ENCODE measurements at regions not wholly inside any gene's neighbourhood (a gene's known extent, or its start where the extent isn't known, plus 50 kb on each side); places are given as distances from the start of the nearest gene placed in this dataset.

DNA sequence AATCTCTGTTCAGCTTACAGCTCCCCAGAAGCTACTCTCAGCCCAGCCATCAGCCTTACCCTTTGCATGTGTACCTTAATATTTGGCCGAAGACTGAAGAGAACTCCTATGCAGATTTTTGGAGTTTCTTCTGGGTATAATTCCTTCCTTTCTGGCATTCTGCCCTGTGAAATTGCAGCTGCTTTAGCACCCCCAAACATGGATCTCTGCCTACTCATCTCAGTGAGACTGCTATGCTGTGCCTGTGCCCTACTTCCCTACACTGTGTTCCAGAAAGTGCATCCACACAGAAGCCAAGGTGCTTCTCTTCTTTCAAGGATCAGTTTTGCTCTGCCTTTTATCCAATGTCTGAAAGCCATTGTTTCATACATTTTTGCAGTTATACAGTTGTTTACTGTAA lies 81.6 kb downstream of the NPY start (continued):
- TF ChIP-seq MEF2A (IDR thresholded peaks at IDR 0.05; ENCODE audit: borderline replicate concordance, low read depth) = no peak

DNA sequence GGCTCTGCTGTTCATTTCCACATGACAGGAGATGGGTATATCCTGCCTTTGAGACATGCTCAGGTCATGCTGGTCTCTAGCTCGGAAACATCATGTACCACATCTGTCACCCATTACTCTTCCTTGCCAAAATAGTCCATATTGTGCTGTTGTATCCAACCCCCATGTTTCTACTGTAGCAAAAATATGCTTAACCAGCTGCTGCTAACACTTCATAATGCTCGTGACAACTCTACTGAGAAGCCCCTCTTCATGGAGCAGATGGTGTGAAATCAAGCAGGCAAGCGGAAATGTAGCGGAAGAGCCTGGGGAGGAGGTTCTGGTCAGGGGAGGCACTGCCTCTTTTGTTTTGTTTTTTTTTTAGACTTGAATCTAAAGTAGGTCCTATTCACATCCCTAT lies 82.9 kb downstream of the NPY start:
- WGBS (ENCODE audit: low lambda C conversion rate) = 49% methylated on average over 4 of the region's 4 CpGs

More for the DNA sequence above, 82.9 kb downstream of the NPY start:
- DNase-seq = no peak
- CTCF ChIA-PET = interaction anchor here (1.0 to 1.1 kb wide), 3 partner anchors 19 to 504 kb away, joined by 3 read pairs; no protein-coding TSS in a partner anchor
- Histone ChIP-seq H3K9ac (no peak overlapping the region), H4K20me1 (ENCODE audit: insufficient read depth) (no peaks in the 10 kb centered on the region), H3K9me2 (no peaks in the 10 kb centered on the region), H3K4me2 (no peak overlapping the region), H3K9me3 (no peaks in the 10 kb centered on the region), H3K27ac (ENCODE audit: low read depth in 2 of 2, low read length in 1 of 2) (no peak overlapping the region), H3K4me3 (ENCODE audit: low read depth in 2 of 2, low read length in 1 of 2) (no peak overlapping the region), H3K79me2 (ENCODE audit: insufficient read depth) (no peaks in the 10 kb centered on the region), H3K27me3 (ENCODE audit: insufficient read depth) (peaks cover 9% of the 10 kb centered on the region; the same call in 1 of the 2 replicates), H2AFZ (ENCODE audit: low read depth) (no peak overlapping the region), H3K36me3 (replicated peaks in 1 of 2; ENCODE audit: control insufficient read depth in 1 of 2, insufficient read depth in 2 of 2, low read length in 1 of 2) (no peaks in the 10 kb centered on the region), H3F3A (replicated peaks; ENCODE audit: insufficient read depth) (no peaks in the 10 kb centered on the region), H3K4me1 (ENCODE audit: control insufficient read depth in 1 of 2, insufficient read depth in 2 of 2, low read depth in 1 of 2, low read length in 1 of 2) (peaks cover 0 to 2% of the 10 kb centered on the region in 2 experiments; a peak in 1 of 4 replicates)
- TF ChIP-seq MEF2A (IDR thresholded peaks at IDR 0.05; ENCODE audit: borderline replicate concordance, low read depth) (no peak), NRF1 (IDR thresholded peaks at IDR 0.05; ENCODE audit: low read depth, low read length) (no peak), TAF1 (IDR thresholded peaks at IDR 0.05; ENCODE audit: borderline replicate concordance, low read depth, low read length) (no peak), TEAD4 (IDR thresholded peaks at IDR 0.05; ENCODE audit: borderline replicate concordance, insufficient read depth) (no peak), RFX5 (IDR thresholded peaks at IDR 0.05; ENCODE audit: low read length) (no peak), MXI1 (IDR thresholded peaks at IDR 0.05; ENCODE audit: low read depth, low read length) (no peak), NFIC (IDR thresholded peaks at IDR 0.05; ENCODE audit: borderline replicate concordance) (no peak), EP300 (IDR thresholded peaks at IDR 0.05; ENCODE audit: borderline replicate concordance in 1 of 2, low read depth in 1 of 2, low read length in 1 of 2) (no peak), GABPA (IDR thresholded peaks at IDR 0.05; ENCODE audit: low read depth) (no peak), ELF1 (IDR thresholded peaks at IDR 0.05) (no peak), SIN3A (IDR thresholded peaks at IDR 0.05; ENCODE audit: borderline replicate concordance, low read depth, low read length) (no peak), RXRA (IDR thresholded peaks at IDR 0.05; ENCODE audit: borderline replicate concordance, low read depth) (no peak), EZH2phosphoT487 (IDR thresholded peaks at IDR 0.05; ENCODE audit: borderline replicate concordance, low read depth) (no peak), TCF12 (IDR thresholded peaks at IDR 0.05) (no peak), GATA2 (CRISPR knock-in tag; IDR thresholded peaks at IDR 0.05) (no peak), POLR2AphosphoS5 (IDR thresholded peaks at IDR 0.05; ENCODE audit: low read depth, low read length) (no peak)
- TF ChIP-seq, protein P1, sequence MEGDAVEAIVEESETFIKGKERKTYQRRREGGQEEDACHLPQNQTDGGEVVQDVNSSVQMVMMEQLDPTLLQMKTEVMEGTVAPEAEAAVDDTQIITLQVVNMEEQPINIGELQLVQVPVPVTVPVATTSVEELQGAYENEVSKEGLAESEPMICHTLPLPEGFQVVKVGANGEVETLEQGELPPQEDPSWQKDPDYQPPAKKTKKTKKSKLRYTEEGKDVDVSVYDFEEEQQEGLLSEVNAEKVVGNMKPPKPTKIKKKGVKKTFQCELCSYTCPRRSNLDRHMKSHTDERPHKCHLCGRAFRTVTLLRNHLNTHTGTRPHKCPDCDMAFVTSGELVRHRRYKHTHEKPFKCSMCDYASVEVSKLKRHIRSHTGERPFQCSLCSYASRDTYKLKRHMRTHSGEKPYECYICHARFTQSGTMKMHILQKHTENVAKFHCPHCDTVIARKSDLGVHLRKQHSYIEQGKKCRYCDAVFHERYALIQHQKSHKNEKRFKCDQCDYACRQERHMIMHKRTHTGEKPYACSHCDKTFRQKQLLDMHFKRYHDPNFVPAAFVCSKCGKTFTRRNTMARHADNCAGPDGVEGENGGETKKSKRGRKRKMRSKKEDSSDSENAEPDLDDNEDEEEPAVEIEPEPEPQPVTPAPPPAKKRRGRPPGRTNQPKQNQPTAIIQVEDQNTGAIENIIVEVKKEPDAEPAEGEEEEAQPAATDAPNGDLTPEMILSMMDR (IDR thresholded peaks at IDR 0.05) = no peak
- TF ChIP-seq, protein P2, sequence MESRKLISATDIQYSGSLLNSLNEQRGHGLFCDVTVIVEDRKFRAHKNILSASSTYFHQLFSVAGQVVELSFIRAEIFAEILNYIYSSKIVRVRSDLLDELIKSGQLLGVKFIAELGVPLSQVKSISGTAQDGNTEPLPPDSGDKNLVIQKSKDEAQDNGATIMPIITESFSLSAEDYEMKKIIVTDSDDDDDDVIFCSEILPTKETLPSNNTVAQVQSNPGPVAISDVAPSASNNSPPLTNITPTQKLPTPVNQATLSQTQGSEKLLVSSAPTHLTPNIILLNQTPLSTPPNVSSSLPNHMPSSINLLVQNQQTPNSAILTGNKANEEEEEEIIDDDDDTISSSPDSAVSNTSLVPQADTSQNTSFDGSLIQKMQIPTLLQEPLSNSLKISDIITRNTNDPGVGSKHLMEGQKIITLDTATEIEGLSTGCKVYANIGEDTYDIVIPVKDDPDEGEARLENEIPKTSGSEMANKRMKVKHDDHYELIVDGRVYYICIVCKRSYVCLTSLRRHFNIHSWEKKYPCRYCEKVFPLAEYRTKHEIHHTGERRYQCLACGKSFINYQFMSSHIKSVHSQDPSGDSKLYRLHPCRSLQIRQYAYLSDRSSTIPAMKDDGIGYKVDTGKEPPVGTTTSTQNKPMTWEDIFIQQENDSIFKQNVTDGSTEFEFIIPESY (IDR thresholded peaks at IDR 0.05; ENCODE audit: borderline replicate concordance, low read depth) = no peak
- POLR2A ChIA-PET = interaction anchor here (0.8 kb wide), 1 partner anchor 42 kb away, joined by 3 read pairs; no protein-coding TSS in a partner anchor

All from SK-N-SH (cell line).